Body of pancreas (tissue), 4 donors: ENCODE measurements at regions not wholly inside any gene's neighbourhood (a gene's known extent, or its start where the extent isn't known, plus 50 kb on each side); places are given as distances from the start of the nearest gene placed in this dataset.

Experiments
- ATAC-seq: fragments of 150-250 bp; one replicate; pipeline ENCODE4 v1.9.1; 2016
- DNase-seq, 4 donors: peaks; one replicate each; pipeline ENCODE4 v3.0.0-alpha.2; 2019
- H3K27ac ChIP-seq, 4 donors: fragments of 200-600 bp; sonication (generic); 1 replicate in 3 of 4; 2 replicates in 1 of 4; pipeline versions ENCODE4 v1.5.1 to v1.6.1; 2016 to 2019; ENCODE audit warnings: mild to moderate bottlenecking in 1 of 4, mixed read lengths in 1 of 4, moderate library complexity in 1 of 4
- H3K27me3 ChIP-seq, 2 donors: fragments of 200-600 bp; sonication (generic); one replicate each; pipeline ENCODE4 v1.6.0; 2016; ENCODE audit warnings: mild to moderate bottlenecking in 1 of 2
- H3K36me3 ChIP-seq, 2 donors: fragments of 200-600 bp; sonication (generic); replicated peaks in 1 of 2; 2 replicates each; pipeline ENCODE4 v1.5.1; 2016; ENCODE audit warnings: low read depth in 2 of 2; ENCODE audit not compliant: insufficient read depth in 1 of 2
- H3K4me1 ChIP-seq: fragments of 200-600 bp; sonication (generic); one replicate; pipeline ENCODE4 v1.6.0; 2016
- H3K4me3 ChIP-seq, 2 donors: fragments of 200-600 bp; sonication (generic); 1 replicate in 1 of 2; 2 replicates in 1 of 2; pipeline ENCODE4 v1.5.1; 2016 to 2019
- H3K9me3 ChIP-seq, 3 donors: fragments of 200-600 bp; sonication (generic); 1 replicate in 2 of 3; 2 replicates in 1 of 3; pipeline ENCODE4 v1.5.1; 2016
- CTCF ChIP-seq, 7 experiments: fragments of 450-650 bp in 4 of 7; fragments of 200-600 bp in 3 of 7; sonication (generic) in 3 of 7; IDR thresholded peaks; one replicate each; pipeline ENCODE4 v1.5.1; 2016 to 2019; ENCODE audit warnings: antibody characterized with exemption in 7 of 7
- POLR2A ChIP-seq, 3 donors: fragments of 450-650 bp; IDR thresholded peaks; one replicate each; pipeline ENCODE4 v1.6.1; 2016; ENCODE audit warnings: antibody characterized with exemption in 3 of 3, mild to moderate bottlenecking in 2 of 3
- WGBS, 2 donors: methylation state at CpG; one replicate each; pipeline ENCODE4 v1.1.5; 2017; 5-methylcytosine and 5-hydroxymethylcytosine counted together
- intact Hi-C: fragments of 100-400 bp; cut with DNase I; formaldehyde crosslinking; loops from one replicate; pipeline ENCODE4 v1.15.1; 2023

- WGBS, 2 donors = 79 to 90% methylated on average over 2 of the region's 2 CpGs
These were observed 95.1 kb downstream of the OXSM start for GRCh38 chr3:25884981-25885380.

GRCh38 chr3:25885544-25885943 lies 95.7 kb downstream of the OXSM start:
- Histone ChIP-seq H3K4me1 (no peaks in the 10 kb centered on the region), H3K27ac (no peak overlapping the region), H3K4me3 (no peak overlapping the region), H3K36me3 (no peaks in the 10 kb centered on the region), H3K27me3 (no peaks in the 10 kb centered on the region), H3K9me3 (no peaks in the 10 kb centered on the region)
- TF ChIP-seq CTCF (IDR thresholded peaks at IDR 0.05) (no peak), POLR2A (IDR thresholded peaks at IDR 0.05) (no peak)
- DNase-seq (no peak), ATAC-seq (no peak)
- 73% methylated on average over 5 of the region's 5 CpGs for WGBS, 2 donors
- intact Hi-C loops = no loop called here

More at GRCh38 chr3:25884981-25885380, 95.1 kb downstream of the OXSM start:
- Histone ChIP-seq H3K9me3 (no peaks in the 10 kb centered on the region), H3K27ac (no peak overlapping the region), H3K36me3 (no peaks in the 10 kb centered on the region), H3K27me3 (no peaks in the 10 kb centered on the region), H3K4me1 (no peaks in the 10 kb centered on the region), H3K4me3 (no peak overlapping the region)
- intact Hi-C loops = no loop called here
- no peak for DNase-seq
- no peak for TF ChIP-seq POLR2A (IDR thresholded peaks at IDR 0.05)
- no peak for TF ChIP-seq CTCF (IDR thresholded peaks at IDR 0.05)
- no peak for ATAC-seq

- no peak for TF ChIP-seq POLR2A (IDR thresholded peaks at IDR 0.05)
- no peak overlapping the region for H3K4me3 ChIP-seq
- no peaks in the 10 kb centered on the region for H3K4me1 ChIP-seq
- H3K36me3 ChIP-seq = no peaks in the 10 kb centered on the region
- H3K9me3 ChIP-seq = no peaks in the 10 kb centered on the region
- no peak for ATAC-seq
- H3K27me3 ChIP-seq = no peaks in the 10 kb centered on the region
- no peak for DNase-seq
- 72 to 75% methylated on average over 5 of the region's 5 CpGs for WGBS, 2 donors
- intact Hi-C loops = no loop called here
- H3K27ac ChIP-seq = no peak overlapping the region
These were observed 98.0 kb downstream of the OXSM start for GRCh38 chr3:25887907-25888306.

- intact Hi-C loops = no loop called here
- no peak for ATAC-seq
These were observed 99.1 kb downstream of the OXSM start for GRCh38 chr3:25888892-25889524.

GRCh38 chr3:25889525-25889917 lies 99.6 kb downstream of the OXSM start:
- Histone ChIP-seq H3K4me1 (no peaks in the 10 kb centered on the region), H3K27ac (no peak overlapping the region), H3K9me3 (no peaks in the 10 kb centered on the region), H3K36me3 (no peaks in the 10 kb centered on the region), H3K27me3 (no peaks in the 10 kb centered on the region), H3K4me3 (no peak overlapping the region)
- TF ChIP-seq POLR2A (IDR thresholded peaks at IDR 0.05) (no peak), CTCF (IDR thresholded peaks at IDR 0.05) (no peak)
- intact Hi-C loops = no loop called here
- 82 to 92% methylated on average over 2 of the region's 2 CpGs for WGBS, 2 donors
- ATAC-seq (no peak), DNase-seq (no peak)

More at GRCh38 chr3:25888892-25889524, 99.1 kb downstream of the OXSM start:
- Histone ChIP-seq H3K4me1 (no peaks in the 10 kb centered on the region), H3K27ac (no peak overlapping the region), H3K4me3 (no peak overlapping the region), H3K36me3 (no peaks in the 10 kb centered on the region), H3K27me3 (no peaks in the 10 kb centered on the region), H3K9me3 (no peaks in the 10 kb centered on the region)
- TF ChIP-seq POLR2A (IDR thresholded peaks at IDR 0.05) (no peak), CTCF (IDR thresholded peaks at IDR 0.05) (no peak)
- DNase-seq = no peak
